NCI-H446 treated with DMSO at 0.1 percent for 48 hours (cell line): ENCODE measurements at regions not wholly inside any gene's neighbourhood (a gene's known extent, or its start where the extent isn't known, plus 50 kb on each side); places are given as distances from the start of the nearest gene placed in this dataset.
"Not testable (repeated sequence)": the region's sequence is repeated elsewhere in the genome, so short reads cannot be mapped to it uniquely, and the experiment has no call there.

Experiments used
- DNase-seq: peaks from one replicate; lab custom pipeline; 2025; lab: John Stamatoyannopoulos, UW

DNA sequence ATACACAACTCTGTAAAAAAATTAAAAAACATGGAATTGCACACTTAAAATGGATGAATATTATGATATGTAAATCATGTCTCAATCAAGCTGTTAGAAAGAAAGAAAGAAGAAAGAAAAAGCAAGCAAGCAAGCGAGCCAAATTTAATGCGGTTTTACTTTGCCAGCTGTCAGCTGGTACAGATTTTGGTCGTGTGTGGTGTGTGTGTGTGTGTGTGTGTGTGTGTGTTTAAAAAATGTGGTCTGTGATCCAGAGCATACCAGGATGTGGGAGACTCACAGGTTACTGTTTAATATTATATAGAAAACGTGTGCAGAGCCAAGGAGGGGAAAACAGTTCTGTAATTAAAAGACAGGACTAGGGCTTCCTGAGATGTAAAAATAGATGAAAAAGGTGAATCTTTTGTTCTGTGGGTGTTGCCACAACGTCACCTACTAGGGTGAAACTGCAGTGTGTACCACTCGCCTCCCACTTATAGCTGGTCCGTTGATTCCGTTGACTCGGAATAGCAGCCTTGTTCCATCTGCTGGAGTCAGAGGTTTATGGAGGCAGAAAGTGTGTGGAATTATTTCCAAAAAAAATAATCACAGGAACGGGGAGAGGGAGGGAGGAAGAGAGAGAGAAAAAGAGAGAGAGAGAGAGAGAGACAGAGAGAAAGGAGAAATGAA lies 197.7 kb downstream of the BCAS1 start:
- DNase-seq = no peak

DNA sequence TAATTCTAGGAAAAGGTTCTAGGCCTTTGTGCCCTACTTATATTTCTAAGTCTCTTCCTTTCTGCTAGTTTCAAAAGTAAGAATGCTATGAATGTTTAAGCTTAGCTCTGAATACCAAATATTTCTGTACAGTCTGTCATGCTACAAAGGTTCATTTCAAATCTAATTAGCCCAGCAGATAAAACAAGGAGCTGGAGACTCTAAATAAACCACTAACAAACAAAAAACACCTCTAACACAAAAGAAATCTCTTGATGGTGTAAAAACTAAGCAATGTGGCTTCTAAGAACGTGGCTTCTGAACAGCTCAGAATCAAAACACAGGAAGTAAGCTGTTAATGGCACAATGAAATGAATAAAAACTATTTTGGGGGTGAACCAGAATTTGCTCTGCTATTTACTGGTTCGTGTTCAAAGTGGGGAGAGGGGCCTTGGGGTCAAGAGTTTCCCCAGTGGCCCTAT lies 198.3 kb downstream of the BCAS1 start:
- DNase-seq = no peak

DNA sequence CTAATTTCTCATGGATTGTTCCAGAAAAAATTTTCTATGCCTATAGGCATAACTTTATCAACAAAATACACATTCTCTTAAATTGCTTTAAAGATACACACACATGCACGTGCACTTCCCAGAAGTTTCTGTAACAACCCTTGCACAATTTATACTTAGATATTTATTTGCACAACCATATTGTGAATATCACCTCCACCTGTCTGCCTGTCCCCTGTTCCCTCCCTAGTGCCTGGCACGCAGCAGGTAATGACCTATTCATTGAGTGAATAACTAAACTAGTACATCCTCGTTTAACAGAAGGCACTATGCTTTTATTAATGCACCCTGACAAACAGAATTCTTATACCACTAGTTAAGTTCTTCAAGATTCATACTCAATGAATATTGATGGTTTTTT lies 198.9 kb downstream of the BCAS1 start:
- DNase-seq = no peak

DNA sequence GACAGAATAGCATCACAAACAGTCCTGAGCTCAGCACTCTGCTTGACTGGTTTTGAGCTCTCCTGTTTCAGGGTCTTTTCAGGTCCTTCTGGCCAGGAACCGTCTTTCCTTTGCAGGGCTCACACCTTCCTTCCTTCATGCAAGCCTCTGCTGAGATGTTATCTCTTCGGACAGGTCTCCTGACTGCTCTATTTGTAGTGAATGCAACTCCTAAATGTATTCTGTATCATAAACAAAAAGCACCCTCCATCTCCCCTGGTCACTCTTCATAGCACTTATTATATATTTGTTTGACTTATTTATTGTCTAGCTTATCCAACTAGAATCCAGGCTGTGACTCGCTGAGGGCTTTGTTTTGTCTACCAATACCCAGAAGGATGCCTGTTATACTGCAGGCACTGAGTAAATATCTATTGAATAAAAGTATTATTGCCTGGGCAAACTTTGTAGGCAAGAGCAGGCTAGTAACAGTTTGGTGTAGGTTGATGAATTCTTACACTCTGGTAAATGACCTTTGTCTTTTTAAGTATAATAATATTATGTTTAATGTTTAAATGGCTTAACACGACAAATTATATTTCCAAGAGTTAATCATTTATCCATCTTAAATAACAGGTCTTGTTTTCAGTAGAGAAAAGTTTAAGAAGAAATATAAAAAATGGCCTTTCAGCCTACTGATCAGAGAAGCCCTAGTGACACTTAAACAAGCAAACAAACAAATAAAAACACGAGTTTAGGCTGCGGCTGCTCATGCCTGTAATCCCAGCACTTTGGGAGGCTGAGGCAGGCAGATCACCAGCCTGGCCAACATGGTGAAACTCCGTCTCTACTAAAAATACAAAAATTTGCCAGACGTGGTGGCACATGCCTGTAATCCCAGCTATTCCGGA lies 199.7 kb downstream of the BCAS1 start:
- no peak for DNase-seq

DNA sequence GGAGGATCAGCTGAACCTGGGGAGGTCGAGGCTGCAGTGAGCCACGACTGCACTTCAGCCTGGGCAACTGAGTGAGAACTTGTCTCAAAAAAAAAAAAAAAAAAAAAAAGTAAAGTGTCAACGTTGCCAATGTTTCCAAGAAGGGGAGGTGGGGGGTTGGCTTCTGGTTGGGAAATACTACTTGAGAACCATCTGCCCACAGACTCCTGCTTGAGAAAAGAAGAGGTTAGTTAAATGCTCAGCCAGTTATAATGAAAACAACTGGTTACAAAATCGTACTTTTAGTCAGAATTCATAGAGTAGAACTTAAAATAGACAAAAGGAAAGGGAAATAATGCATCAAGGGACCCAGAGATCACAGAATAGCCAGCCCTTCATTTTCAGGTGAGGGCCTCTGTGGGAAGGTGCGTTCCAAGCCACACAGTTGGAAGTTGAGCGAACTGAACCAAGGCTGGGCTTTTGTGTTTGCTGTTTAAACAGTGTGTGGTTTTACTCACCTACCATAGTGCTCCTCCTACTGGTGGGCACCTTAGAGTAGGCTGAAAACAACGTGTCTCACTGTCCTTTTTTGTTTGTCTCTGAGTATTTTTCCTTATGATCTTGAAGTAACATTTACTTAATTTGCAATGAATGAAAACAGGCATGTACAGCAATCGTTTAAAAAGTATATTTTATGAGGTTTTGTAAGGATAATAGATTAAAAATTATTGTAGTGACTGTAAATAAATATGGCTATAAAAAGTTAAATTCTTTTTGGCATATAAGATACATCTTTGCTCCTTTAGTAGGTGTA lies 200.7 kb downstream of the BCAS1 start:
- peak; percentile 69 for DNase-seq

DNA sequence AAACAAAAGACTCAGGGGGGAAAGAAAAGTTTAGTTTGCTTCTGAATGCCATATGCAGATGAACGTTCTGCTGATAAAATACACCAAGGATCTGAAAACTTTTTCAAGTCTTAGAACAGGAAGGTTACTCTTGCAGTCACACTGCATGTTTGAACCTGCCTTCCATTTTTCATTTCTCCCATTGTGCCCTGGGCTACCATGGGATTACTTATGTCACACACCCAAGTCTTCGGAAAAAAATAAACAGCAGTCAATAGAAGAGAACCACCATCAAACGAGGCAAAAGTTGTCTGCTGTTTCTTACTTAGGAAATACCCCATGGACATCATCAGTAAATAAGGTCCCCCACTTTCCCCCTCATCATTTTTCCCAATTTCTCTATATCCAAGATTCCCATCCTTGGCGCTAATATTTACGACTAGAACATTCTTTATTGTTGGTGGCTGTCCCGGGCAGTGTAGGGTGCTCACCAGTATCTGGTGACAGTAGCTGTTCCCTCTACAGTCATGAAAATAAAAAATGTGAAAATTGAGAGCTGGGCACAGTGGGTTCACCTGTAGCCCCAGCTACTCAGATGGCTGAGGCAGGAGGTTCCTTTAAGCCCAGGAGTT lies 202.5 kb downstream of the BCAS1 start:
- DNase-seq = no peak

DNA sequence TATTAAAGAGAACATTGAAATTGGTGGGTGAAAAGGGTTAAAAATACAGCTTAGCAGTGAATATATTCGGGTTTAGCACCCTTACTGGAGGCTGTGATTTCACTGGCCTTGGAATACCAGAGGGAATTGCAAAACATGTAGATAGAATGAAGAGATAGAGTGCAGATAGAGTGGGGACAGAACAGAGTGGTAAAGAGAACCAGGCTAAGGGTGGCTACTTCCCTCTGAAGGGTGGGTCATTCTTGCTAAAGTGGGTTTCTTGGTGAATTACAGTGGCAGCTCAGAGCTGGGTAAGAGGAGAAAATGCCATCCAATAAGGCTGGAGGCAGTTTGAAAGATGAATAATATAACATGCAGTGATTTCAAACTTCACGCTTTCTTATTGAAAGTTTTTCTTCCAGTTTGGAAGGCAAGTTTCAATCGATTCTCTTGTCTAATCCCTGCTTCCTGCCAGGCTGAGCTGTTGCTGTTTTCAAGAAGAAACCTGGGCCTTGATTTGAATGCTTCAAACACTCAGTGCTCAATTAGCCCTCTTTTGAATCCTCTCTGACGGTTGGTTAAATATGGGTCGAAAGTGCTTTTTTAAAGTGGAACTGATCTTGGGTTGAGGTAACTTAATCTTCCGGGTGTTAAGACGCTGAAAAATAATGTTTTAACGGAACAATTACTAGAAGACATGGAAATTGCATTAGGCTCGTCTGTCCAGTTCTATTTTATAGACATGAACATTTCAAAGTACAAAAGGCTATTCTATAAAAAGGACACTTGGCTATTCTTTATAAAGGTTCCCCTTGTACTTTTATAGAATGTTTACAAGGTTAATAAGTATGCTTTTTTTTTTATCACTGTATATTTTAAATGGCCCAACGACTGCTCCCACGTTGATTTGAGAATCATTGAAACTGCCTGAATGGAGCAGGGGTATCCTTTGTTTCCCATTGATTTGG lies 203.3 kb downstream of the BCAS1 start:
- DNase-seq = no peak

DNA sequence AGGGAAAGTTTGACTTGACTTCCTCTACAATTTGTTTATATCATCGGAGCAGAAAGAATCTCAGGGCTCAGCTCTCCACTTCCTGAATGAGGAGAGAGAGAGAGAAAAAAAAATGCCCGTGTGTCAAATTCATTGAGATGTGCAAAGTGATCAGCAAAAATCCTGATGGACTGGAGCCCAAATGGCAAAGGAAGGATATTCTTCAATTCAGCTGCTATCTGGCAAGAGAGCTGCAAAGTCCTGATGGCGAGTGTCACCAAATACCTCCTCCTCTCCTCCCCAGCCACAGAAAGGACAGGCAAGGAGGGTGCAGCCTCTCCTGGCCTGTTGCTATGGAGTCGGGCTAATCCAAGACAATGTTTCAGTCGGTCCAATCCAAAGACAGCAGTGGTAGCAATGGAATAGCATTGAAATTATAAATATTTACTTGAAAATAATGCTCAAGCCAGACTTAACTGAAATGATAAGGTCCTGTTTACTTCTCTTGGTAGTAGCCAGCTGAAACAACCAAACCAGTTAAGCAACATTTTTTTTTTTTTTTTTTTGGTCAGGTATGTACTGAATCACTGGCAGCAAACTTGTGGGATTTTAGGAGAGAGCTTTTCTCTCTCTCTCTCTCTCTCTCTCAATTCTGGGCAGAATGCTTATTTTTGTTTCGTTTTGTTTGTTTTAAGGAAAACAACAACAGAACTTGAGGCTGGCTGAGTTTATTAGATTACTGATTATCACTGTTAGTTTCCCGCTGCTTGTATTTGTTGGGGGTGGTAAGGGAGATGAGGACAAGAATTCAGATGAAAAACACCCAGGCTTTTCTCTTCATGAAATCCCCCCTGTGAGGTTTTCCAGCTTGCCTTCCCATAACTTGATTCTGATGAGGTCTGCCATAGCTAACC lies 204.2 kb downstream of the BCAS1 start:
- DNase-seq = peak; percentile 32

DNA sequence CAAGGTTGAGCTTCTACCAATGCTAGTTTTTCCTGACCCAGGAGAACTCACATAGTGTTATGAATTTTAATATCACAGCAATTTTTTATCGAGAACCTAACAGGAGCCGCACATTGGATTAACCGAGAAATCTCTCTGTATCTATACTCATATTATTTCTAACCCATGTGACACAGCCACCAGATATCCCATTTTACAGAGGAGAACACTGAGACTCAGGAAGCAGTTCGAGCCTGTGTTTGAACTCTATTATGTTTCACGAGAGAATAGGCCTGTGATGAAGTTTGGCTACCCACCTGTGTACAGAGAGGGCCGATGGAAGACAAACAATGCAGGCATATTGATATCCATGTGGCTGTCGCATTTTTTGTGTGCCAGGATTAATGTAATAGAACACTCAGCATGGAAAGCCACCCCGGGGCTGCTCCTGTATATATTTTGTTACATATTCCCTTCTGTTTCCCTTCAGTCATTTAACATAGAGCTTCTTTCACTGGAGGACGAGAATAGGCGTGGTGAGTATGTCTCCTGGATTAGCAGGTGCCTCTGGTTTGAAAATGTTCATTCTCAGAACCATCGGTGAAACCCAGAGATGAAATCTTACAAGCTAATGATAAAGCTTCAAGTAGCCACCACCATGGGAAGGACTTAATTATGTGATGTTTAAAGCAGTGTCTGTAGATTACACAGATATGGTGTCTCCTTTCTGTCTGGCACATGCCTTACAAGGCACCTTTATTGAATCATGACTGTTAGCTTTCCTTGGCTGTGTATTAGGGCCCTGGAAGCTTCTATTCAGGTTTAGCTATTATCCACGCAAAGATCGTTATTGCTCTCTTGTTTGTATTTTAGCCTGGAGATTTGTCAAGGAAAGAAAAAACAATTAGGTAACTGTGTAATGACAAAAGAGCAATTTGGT lies 205.4 kb downstream of the BCAS1 start:
- DNase-seq = not testable (repeated sequence)

DNA sequence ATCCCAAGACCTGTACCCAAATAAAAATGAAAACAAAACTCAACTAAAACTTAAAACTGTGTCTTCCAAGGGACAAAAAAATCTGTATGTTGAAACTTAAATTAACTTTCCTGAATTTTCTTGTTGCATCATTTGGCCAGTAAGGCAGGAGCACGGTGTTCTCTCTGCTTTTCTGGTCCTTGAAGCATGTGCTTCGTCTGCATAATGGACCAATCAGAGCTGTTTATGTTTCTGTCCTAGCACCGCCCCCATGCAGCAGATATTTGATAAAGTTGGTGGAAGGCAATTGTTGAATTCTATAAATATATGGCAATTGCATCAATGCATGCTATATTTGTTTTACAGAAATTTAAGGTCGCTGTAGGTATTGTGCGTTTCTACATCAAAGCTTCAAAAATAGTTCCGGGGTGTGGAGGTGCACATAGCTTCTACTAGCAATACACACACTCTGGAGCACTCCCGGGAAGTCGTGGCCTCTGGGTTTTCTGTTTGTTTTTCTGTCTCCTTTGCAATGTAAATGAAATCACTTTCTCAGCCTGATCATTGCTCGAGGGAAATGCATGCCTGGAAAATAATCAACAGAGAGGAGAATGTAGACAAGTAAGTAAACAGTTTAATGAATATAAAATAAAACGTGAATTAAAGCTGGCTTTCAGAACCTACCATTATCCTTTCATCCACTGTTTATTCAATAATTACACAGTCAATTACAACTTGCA lies 206.3 kb downstream of the BCAS1 start:
- not testable (repeated sequence) for DNase-seq

DNA sequence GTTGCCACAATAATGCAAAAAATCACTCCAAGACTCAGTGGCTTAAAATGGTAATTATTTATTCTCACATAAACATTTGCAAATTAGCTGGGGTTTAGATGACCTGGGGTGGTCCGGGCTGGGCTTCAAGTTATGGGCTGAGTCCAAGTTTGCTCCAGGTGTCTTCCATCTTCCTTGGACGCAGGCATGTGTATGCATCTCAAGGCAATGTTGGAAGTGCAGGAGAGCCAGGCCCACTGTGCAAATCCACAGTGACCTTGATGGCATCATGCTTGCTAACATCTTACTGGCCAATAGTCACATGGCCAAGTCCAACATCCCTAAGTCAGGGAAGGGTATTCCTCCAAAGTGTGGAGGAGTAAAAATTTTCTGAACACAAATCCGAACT lies 206.9 kb downstream of the BCAS1 start:
- not testable (repeated sequence) for DNase-seq

DNA sequence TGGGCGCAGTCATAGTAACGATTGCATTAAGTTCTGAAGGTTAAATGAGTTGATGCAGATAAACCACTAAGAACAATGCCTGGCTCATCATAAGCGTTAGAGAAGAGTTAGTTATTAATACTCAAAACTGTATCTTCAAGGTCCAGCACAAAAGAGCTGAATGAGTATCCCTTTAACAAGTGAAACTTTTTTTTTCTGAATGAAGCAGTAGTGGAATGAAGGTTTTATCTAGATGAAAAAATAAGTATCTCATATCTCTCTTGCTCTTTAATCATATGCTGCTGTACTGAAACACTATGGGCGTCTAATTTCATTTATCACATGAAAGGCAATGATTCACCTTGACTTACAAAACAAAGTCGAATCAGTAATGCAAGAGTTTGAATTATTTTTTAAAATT lies 207.4 kb downstream of the BCAS1 start:
- not testable (repeated sequence) for DNase-seq

DNA sequence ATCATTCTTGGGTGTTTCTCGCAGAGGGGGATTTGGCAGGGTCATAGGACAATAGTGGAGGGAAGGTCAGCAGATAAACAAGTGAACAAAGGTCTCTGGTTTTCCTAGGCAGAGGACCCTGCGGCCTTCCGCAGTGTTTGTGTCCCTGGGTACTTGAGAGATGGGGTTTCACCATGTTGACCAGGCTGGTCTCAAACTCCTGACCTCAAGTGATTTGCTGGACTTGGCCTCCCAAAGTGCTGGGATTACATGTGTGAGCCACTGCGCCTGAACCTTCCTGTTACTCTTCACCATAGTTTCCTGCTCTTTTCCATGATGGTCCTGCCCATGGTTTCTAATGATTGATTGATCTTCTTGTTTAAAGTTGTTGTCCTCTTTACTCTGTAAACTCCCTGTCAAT lies 207.9 kb downstream of the BCAS1 start:
- not testable (repeated sequence) for DNase-seq

DNA sequence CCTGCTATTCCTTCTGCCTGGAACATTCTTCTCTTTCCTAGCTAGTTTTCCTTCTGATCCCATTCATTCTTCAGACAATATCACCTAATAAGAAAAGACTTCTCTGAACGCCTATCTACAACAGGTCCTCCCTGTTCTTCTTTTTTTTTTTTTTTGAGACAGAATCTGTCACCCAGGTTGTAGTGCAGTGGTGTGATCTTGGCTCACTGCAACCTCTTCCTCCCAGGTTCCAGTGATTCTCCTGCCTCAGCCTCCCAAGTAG lies 208.3 kb downstream of the BCAS1 start:
- not testable (repeated sequence) for DNase-seq

DNA sequence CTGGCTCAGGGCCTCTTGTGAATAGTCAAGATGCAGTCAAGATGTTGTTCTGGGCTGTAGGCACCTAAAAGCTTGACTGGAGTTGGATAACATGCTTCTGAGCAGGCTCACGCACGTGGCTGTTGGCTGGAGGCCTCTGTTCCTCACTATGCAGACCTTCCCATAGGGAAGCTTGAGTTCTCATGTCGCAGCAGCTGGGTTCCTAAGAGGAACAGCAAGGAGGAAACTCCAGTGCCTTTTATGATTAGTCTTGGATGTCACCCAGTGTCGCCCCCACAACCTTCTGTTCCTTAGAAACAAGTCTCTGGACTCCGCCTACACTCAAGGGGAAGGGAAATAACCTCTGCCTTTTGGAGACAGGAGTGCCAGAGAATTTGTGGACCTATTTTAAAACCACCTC lies 210.7 kb downstream of the BCAS1 start:
- no peak for DNase-seq

DNA sequence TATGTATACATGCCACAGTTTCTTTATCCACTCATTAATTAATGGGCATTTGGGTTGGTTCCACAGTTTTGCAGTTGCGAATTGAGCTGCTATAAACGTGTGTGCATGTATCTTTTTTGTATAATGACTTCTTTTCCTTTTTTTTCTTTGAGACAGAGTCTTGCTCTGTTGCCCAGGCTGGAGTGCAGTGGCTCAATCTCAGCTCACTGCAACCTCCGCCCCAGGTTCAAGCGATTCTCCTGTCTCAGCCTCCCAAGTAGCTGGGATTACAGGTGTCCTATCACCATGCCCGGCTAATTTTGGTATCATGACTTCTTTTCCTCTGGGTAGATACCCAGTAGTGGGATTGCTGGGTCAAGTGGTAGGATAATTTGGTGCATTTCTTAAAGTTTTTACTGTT lies 211.4 kb downstream of the BCAS1 start:
- not testable (repeated sequence) for DNase-seq

DNA sequence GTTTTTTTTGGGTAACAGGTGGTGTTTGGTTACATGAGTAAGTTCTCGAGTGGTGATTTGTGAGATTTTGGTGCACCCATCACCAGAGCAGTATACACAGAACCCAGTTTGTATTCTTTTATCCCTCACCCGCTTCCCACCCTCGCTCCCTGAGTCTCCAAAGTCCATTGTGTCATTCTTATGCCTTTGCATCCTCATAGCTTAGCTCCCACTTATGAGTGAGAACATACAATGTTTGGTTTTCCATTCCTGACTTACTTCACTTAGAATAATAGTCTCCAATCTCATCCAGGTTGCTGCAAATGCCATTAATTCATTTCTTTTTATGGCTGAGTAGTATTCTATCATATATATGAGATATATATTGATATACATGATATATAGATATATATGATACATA lies 211.9 kb downstream of the BCAS1 start:
- not testable (repeated sequence) for DNase-seq

DNA sequence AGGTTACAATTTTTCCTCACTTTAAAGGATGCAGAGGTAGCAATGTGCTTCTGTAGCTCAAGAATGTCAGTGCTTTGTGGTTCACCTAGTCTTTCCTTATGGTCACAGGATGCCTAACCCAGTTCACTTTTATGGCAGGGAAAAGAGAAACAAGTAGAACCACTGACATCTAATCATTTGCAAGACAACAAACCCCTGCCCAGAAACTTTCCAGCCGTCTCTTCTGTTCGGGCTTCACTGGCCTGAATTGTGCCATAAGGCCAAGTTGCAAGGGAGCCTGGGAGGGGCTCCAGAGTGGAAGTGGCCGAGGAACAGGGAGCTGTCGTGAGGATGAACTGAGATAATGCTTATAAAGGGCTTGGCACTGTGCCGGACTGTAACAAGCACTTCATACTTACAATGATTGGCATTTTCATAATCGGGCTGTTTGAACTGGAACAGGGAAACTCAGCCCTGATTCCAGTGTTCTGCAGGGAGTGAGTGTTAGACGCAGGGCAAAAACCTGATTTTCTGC lies 212.6 kb downstream of the BCAS1 start:
- no peak for DNase-seq
